HFFc6 (cell line): ENCODE measurements at regions not wholly inside any gene's neighbourhood (a gene's known extent, or its start where the extent isn't known, plus 50 kb on each side); places are given as distances from the start of the nearest gene placed in this dataset.
A peak's percentile ranks its signal among the peaks of the same experiment; 100 is the strongest.

Source experiments
- DNase-seq: peaks from one replicate; pipeline ENCODE4 v3.0.0-alpha.2; 2018
- H3K27ac Mint-ChIP-seq: 2 replicates; pipeline ENCODE4 v1.8.0; 2020; ENCODE audit warnings: mild to moderate bottlenecking, mixed read lengths
- H3K27me3 Mint-ChIP-seq: 2 replicates; pipeline ENCODE4 v1.8.0; 2021; ENCODE audit warnings: mild to moderate bottlenecking, moderate library complexity, mixed read lengths; ENCODE audit not compliant: insufficient read depth
- H3K36me3 Mint-ChIP-seq: 2 replicates; pipeline ENCODE4 v1.8.0; 2021; ENCODE audit warnings: low read depth, mixed read lengths
- H3K4me1 Mint-ChIP-seq: 2 replicates; pipeline ENCODE4 v1.8.0; 2020; ENCODE audit warnings: low read depth, mixed read lengths
- H3K4me3 Mint-ChIP-seq: 2 replicates; pipeline ENCODE4 v1.8.0; 2020; ENCODE audit warnings: mild to moderate bottlenecking, moderate library complexity, mixed read lengths
- H3K9me3 Mint-ChIP-seq: 2 replicates; pipeline ENCODE4 v1.8.0; 2020; ENCODE audit warnings: mild to moderate bottlenecking, mixed read lengths
- TF ChIP-seq, protein P1 (sequence below): fragments of 200-600 bp; sonication (generic); IDR thresholded peaks from 2 replicates; pipeline ENCODE4 v1.5.0; 2021; ENCODE audit warnings: antibody characterized with exemption, mild to moderate bottlenecking

DNA sequence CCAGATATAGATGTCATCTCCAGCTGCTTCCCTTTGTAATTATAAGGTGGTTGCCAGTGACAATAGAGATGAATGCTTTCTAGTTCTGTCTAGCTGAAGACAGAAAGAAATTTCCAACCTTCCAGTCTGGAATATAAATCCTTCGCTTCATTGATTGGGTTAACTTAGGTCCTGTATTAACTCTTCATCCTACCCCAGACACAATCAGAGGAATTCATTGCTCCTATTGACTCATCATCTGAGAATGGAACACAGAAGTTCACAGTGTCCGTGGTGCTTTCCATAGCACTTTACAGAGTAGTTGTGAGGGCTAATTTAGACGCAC, 241.4 kb downstream of the NFKBIZ start:
- TF ChIP-seq, protein P1, sequence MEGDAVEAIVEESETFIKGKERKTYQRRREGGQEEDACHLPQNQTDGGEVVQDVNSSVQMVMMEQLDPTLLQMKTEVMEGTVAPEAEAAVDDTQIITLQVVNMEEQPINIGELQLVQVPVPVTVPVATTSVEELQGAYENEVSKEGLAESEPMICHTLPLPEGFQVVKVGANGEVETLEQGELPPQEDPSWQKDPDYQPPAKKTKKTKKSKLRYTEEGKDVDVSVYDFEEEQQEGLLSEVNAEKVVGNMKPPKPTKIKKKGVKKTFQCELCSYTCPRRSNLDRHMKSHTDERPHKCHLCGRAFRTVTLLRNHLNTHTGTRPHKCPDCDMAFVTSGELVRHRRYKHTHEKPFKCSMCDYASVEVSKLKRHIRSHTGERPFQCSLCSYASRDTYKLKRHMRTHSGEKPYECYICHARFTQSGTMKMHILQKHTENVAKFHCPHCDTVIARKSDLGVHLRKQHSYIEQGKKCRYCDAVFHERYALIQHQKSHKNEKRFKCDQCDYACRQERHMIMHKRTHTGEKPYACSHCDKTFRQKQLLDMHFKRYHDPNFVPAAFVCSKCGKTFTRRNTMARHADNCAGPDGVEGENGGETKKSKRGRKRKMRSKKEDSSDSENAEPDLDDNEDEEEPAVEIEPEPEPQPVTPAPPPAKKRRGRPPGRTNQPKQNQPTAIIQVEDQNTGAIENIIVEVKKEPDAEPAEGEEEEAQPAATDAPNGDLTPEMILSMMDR: no peak
- peak overlapping the region; percentile 71 for H3K4me3 Mint-ChIP-seq
- peak; percentile 45 for DNase-seq
- peak overlapping the region; percentile 96 for H3K27ac Mint-ChIP-seq
- H3K9me3 Mint-ChIP-seq: no peaks in the 10 kb centered on the region
- no peaks in the 10 kb centered on the region for H3K27me3 Mint-ChIP-seq
- H3K36me3 Mint-ChIP-seq: no peaks in the 10 kb centered on the region
- peaks cover 78% of the 10 kb centered on the region for H3K4me1 Mint-ChIP-seq

DNA sequence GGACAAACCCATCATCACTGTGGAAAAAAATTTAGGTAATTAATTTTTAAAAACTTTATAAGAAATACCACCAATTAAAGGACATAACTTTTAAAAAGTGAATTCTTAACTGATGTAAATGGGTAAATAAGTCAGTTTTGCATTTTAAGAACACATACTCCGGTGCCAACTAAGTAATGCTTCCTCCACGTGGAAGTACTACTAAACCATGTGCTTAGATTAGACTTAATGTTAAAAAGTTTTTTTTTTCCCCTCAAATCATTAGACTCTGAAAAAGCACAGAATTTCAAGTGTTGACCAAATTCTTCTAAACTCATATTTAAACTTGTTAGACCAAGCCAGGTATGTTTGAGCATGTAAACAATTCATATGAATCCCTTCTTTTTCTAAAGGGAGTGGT, 242.0 kb downstream of the NFKBIZ start:
- TF ChIP-seq, protein P1: no peak

DNA sequence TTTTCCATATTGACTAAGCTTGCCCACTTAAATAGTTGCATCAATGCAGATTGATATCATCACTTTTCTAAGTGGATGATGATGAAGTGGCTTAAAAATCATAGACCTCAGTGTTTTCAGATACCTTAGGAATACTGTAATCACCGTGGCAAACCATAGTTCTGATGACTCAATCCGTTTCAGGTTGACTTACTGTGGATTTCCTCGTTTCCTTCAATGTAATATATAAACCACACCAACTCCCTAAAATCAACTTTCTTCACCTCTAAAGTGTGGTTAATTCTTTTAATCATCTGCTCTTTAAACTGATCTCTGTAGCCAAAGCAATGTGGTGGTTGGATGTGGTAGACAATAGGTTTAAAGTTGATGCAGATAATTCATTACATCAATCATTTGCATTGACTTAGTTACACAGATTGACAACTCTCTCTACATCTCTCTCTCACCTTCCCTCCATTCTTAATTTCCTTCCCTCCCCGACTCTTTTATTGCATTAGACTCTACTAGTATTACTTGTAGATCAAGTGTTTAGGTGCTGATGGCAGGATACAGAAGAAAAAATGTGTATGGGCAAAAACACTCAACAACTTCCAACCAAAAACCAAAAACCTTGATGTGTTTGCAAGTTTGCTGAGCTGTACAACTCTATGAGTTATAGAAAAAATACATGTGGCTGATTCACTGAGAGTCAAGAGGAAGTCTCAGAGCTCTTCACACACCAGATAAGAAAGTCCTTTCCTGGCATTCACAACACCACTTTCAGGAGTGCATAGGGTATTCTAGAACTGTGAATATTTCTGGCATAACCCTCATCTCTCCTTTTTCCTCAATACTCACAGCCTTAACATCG, 243.5 kb downstream of the NFKBIZ start:
- peak; percentile 70 for DNase-seq

More for the DNA sequence above, 242.0 kb downstream of the NFKBIZ start:
- Mint-ChIP-seq H3K27ac (peak overlapping the region; percentile 96), H3K4me1 (peaks cover 74% of the 10 kb centered on the region), H3K27me3 (no peaks in the 10 kb centered on the region), H3K36me3 (no peaks in the 10 kb centered on the region), H3K9me3 (no peaks in the 10 kb centered on the region), H3K4me3 (peak overlapping the region; percentile 3; the same call in 1 of the 2 replicates)
- DNase-seq: no peak

DNA sequence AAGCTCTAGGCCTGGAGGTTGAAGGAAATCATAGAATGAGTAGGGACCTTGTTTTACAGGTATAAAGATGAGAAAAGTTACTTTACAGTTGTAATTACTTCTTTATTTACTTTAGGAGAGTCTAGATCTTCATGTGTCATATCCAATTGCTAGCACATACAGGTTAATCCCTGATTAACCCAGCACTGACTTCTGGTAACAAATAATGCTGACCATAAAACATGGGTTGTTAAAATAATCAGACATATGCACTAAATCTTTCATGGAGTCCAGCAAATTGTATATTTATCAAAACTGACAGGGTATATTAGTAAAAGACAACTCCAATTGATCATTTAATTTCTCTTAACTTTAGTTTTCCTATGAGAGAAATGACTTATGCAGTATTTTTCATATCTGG, 245.2 kb downstream of the NFKBIZ start:
- no peak for DNase-seq
- no peaks in the 10 kb centered on the region for H3K27me3 Mint-ChIP-seq
- TF ChIP-seq, protein P1: no peak
- H3K4me3 Mint-ChIP-seq: no peak overlapping the region
- H3K36me3 Mint-ChIP-seq: no peaks in the 10 kb centered on the region
- peak overlapping the region; percentile 16; the same call in 1 of the 2 replicates for H3K27ac Mint-ChIP-seq
- no peaks in the 10 kb centered on the region for H3K9me3 Mint-ChIP-seq
- peaks cover 54% of the 10 kb centered on the region for H3K4me1 Mint-ChIP-seq

More for the DNA sequence above, 243.5 kb downstream of the NFKBIZ start:
- Mint-ChIP-seq H3K36me3 (no peaks in the 10 kb centered on the region), H3K4me1 (peaks cover 68% of the 10 kb centered on the region), H3K4me3 (peak overlapping the region; percentile 7), H3K27ac (peak overlapping the region; percentile 76), H3K9me3 (no peaks in the 10 kb centered on the region), H3K27me3 (no peaks in the 10 kb centered on the region)
- TF ChIP-seq, protein P1: no peak

DNA sequence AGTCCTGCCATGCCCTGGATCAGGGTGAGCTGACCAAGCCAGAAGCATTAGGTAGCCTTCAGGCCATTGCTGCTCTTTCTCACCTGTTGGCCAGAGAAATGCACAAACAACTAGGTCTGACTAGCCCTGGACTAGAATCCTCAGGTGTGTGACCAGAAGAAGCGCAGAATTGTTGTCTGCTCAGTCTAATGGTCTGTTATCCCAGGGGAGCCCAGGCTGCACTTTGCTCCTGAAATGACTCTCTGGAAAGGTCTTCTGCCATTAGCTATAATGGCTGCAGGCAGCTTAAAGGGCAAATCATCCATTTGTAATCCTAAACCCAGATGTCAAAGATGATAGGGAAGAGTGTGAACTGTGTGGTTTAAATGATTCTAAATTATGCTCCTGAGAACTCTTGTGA, 246.1 kb downstream of the NFKBIZ start:
- no peak overlapping the region for H3K27ac Mint-ChIP-seq
- TF ChIP-seq, protein P1: no peak
- no peaks in the 10 kb centered on the region for H3K9me3 Mint-ChIP-seq
- no peaks in the 10 kb centered on the region for H3K27me3 Mint-ChIP-seq
- no peak for DNase-seq
- H3K4me3 Mint-ChIP-seq: no peak overlapping the region
- no peaks in the 10 kb centered on the region for H3K36me3 Mint-ChIP-seq
- H3K4me1 Mint-ChIP-seq: peaks cover 45% of the 10 kb centered on the region
